ENCODE measurements at regions not wholly inside any gene's neighbourhood (a gene's known extent, or its start where the extent isn't known, plus 50 kb on each side); places are given as distances from the start of the nearest gene placed in this dataset.

- ChIA-PET CTCF (ENCODE audit: unreplicated experiment) (no interaction called here), POLR2A (interaction anchor here (0.6 kb wide), 1 partner anchor 499 kb away, joined by 3 read pairs; no protein-coding TSS in a partner anchor)
- Histone ChIP-seq H3K9me3 (ENCODE audit: low read length) (no peaks in the 10 kb centered on the region), H4K20me1 (ENCODE audit: insufficient read depth, low read length) (no peaks in the 10 kb centered on the region), H3K4me2 (ENCODE audit: low read length) (no peak overlapping the region), H3K9me2 (ENCODE audit: insufficient read depth, low read length) (no peaks in the 10 kb centered on the region), H3K4me1 (ENCODE audit: insufficient read depth, low read length, poor library complexity, severe bottlenecking) (no peaks in the 10 kb centered on the region), H3K4me3 (ENCODE audit: low read depth, low read length, poor library complexity, severe bottlenecking) (no peak overlapping the region), H3K36me3 (ENCODE audit: insufficient read depth, low read length) (no peaks in the 10 kb centered on the region), H3K27ac (ENCODE audit: low read depth, low read length, poor library complexity, severe bottlenecking) (no peak overlapping the region), H3K79me2 (ENCODE audit: insufficient read depth, low read depth, low read length) (no peaks in the 10 kb centered on the region), H2AFZ (ENCODE audit: low read length) (no peak overlapping the region)
- no TSS peak for BruUV-seq (replicated peaks)
- TF ChIP-seq EZH2phosphoT487 (IDR thresholded peaks at IDR 0.05; ENCODE audit: borderline replicate concordance, low read depth, low read length): no peak
- TF ChIP-seq, protein P1, sequence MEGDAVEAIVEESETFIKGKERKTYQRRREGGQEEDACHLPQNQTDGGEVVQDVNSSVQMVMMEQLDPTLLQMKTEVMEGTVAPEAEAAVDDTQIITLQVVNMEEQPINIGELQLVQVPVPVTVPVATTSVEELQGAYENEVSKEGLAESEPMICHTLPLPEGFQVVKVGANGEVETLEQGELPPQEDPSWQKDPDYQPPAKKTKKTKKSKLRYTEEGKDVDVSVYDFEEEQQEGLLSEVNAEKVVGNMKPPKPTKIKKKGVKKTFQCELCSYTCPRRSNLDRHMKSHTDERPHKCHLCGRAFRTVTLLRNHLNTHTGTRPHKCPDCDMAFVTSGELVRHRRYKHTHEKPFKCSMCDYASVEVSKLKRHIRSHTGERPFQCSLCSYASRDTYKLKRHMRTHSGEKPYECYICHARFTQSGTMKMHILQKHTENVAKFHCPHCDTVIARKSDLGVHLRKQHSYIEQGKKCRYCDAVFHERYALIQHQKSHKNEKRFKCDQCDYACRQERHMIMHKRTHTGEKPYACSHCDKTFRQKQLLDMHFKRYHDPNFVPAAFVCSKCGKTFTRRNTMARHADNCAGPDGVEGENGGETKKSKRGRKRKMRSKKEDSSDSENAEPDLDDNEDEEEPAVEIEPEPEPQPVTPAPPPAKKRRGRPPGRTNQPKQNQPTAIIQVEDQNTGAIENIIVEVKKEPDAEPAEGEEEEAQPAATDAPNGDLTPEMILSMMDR (conservative IDR thresholded peaks at IDR 0.05; ENCODE audit: low read length): no peak
- intact Hi-C loops (cut with micrococcal nuclease; ENCODE audit: unreplicated experiment): no loop called here
- no peak for DNase-seq (ENCODE audit: low spot score)
Measured at GRCh38 chr11:103582351-103582909, 454.0 kb upstream of the DDI1 start.

DNA sequence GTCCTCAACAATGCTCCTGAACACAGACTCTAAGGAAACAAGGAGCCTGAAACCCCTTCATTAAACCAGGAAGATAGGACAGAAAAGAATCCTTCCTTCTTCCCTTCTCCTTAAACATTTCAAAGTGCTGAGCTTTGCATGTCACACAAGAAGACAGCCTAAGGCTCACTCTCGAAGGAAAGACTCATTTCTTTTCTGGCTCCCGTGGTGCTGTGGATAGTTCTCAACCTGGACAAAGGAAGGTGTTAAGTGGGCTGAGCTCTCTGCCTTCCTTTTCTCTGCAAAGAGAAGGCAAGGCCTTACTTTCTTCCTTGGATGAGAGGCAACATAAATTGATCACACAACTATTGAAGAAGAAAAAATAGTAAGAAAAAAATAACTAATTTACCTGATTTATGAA is 452.4 kb upstream of the DDI1 start:
- H2AFZ ChIP-seq (ENCODE audit: low read length): no peak overlapping the region
- no peak overlapping the region for H3K4me3 ChIP-seq (ENCODE audit: low read depth, low read length, poor library complexity, severe bottlenecking)
- TF ChIP-seq EZH2phosphoT487 (IDR thresholded peaks at IDR 0.05; ENCODE audit: borderline replicate concordance, low read depth, low read length): no peak
- TF ChIP-seq, protein P1 (conservative IDR thresholded peaks at IDR 0.05; ENCODE audit: low read length): no peak
- no peak for DNase-seq (ENCODE audit: low spot score)
- ChIA-PET CTCF (ENCODE audit: unreplicated experiment) (no interaction called here), POLR2A (no interaction called here)
- H3K27ac ChIP-seq (ENCODE audit: low read depth, low read length, poor library complexity, severe bottlenecking): no peak overlapping the region
- no peaks in the 10 kb centered on the region for H3K9me3 ChIP-seq (ENCODE audit: low read length)
- H3K79me2 ChIP-seq (ENCODE audit: insufficient read depth, low read depth, low read length): no peaks in the 10 kb centered on the region
- no peaks in the 10 kb centered on the region for H3K36me3 ChIP-seq (ENCODE audit: insufficient read depth, low read length)
- H3K9me2 ChIP-seq (ENCODE audit: insufficient read depth, low read length): no peaks in the 10 kb centered on the region
- no peak overlapping the region for H3K4me2 ChIP-seq (ENCODE audit: low read length)
- BruUV-seq (replicated peaks): no TSS peak
- H4K20me1 ChIP-seq (ENCODE audit: insufficient read depth, low read length): no peaks in the 10 kb centered on the region
- no peaks in the 10 kb centered on the region for H3K4me1 ChIP-seq (ENCODE audit: insufficient read depth, low read length, poor library complexity, severe bottlenecking)
- intact Hi-C loops (cut with micrococcal nuclease; ENCODE audit: unreplicated experiment): no loop called here

DNA sequence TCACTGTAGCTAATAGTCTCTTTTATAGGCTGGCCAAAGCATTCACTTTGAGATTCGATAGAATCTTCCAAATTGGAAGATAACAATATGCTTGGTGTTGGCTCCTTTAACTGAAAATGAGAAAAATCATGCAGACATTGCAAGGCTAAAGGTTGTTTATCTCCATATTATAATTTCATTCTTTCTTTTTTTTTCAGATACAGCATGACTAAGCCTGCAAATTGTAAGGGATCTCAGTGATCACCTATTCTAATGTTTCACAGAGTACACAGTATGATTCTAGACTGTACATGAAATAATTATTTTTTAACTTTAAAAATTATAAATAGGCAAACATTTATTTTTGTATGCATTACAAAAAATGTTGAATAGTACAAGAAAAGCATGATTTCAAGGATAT is 451.7 kb upstream of the DDI1 start:
- intact Hi-C loops (cut with micrococcal nuclease; ENCODE audit: unreplicated experiment): no loop called here
- POLR2A ChIA-PET: no interaction called here
- CTCF ChIA-PET (ENCODE audit: unreplicated experiment): no interaction called here
- Histone ChIP-seq H3K4me3 (ENCODE audit: low read depth, low read length, poor library complexity, severe bottlenecking) (no peak overlapping the region), H4K20me1 (ENCODE audit: insufficient read depth, low read length) (no peaks in the 10 kb centered on the region), H3K4me1 (ENCODE audit: insufficient read depth, low read length, poor library complexity, severe bottlenecking) (no peaks in the 10 kb centered on the region), H3K79me2 (ENCODE audit: insufficient read depth, low read depth, low read length) (no peaks in the 10 kb centered on the region), H3K9me2 (ENCODE audit: insufficient read depth, low read length) (no peaks in the 10 kb centered on the region), H3K9me3 (ENCODE audit: low read length) (no peaks in the 10 kb centered on the region), H3K4me2 (ENCODE audit: low read length) (no peak overlapping the region), H3K27ac (ENCODE audit: low read depth, low read length, poor library complexity, severe bottlenecking) (no peak overlapping the region), H2AFZ (ENCODE audit: low read length) (no peak overlapping the region), H3K36me3 (ENCODE audit: insufficient read depth, low read length) (no peaks in the 10 kb centered on the region)
- no TSS peak for BruUV-seq (replicated peaks)
- no peak for DNase-seq (ENCODE audit: low spot score)
- no peak for TF ChIP-seq EZH2phosphoT487 (IDR thresholded peaks at IDR 0.05; ENCODE audit: borderline replicate concordance, low read depth, low read length)
- TF ChIP-seq, protein P1 (conservative IDR thresholded peaks at IDR 0.05; ENCODE audit: low read length): no peak

Data from OCI-LY7 (cell line).